H1 (cell line): ENCODE measurements at regions not wholly inside any gene's neighbourhood (a gene's known extent, or its start where the extent isn't known, plus 50 kb on each side); places are given as distances from the start of the nearest gene placed in this dataset.

Source experiments
- CTCF ChIA-PET: fragments of 300-600 bp; sonication (Branson Sonifier 250); formaldehyde crosslinking; loops from one replicate; lab custom pipeline; 2021; ENCODE audit not compliant: partially characterized antibody; lab: Charles Lee
- POLR2A ChIA-PET: fragments of 300-600 bp; sonication (Branson Sonifier 250); formaldehyde crosslinking; loops from one replicate; lab custom pipeline; 2021; ENCODE audit warnings: inconsistent platforms; ENCODE audit not compliant: partially characterized antibody; lab: Charles Lee
- DNase-seq, 2 experiments: peaks; one replicate each; pipeline versions ENCODE4 v3.0.0 to v3.0.0-alpha.2; 2010 to 2022; ENCODE audit warnings: low spot score in 2 of 2, low read depth in 1 of 2, mixed read lengths in 1 of 2
- FAIRE-seq: peaks from 2 replicates; lab custom pipeline; 2011; peaks lifted over from hg19 to GRCh38; lab: Jason Lieb, UNC
- H2AFZ ChIP-seq: 2 replicates; pipeline ENCODE4 v1.8.1; 2012; ENCODE audit warnings: low read length, inconsistent platforms
- H2AK5ac ChIP-seq: 2 replicates; pipeline ENCODE4 v1.6.1; 2013; ENCODE audit warnings: low read depth, low read length
- H2BK120ac ChIP-seq: replicated peaks from 2 replicates; pipeline ENCODE3; 2013; ENCODE audit warnings: low read depth, low read length, inconsistent platforms
- H2BK12ac ChIP-seq: 2 replicates; pipeline ENCODE4 v1.6.1; 2013; ENCODE audit warnings: low read depth, low read length
- H2BK15ac ChIP-seq: 2 replicates; pipeline ENCODE4 v1.6.1; 2013; ENCODE audit warnings: low read length
- H2BK20ac ChIP-seq: 2 replicates; pipeline ENCODE4 v1.6.1; 2013; ENCODE audit warnings: low read length
- H2BK5ac ChIP-seq: 2 replicates; pipeline ENCODE4 v1.6.1; 2013; ENCODE audit warnings: low read depth, low read length
- H3K14ac ChIP-seq: 2 replicates; pipeline ENCODE4 v1.6.1; 2013; ENCODE audit warnings: inconsistent platforms; ENCODE audit not compliant: insufficient read length
- H3K18ac ChIP-seq: 2 replicates; pipeline ENCODE4 v1.6.1; 2013; ENCODE audit warnings: low read length; ENCODE audit errors: extremely low read depth
- H3K23ac ChIP-seq: 2 replicates; pipeline ENCODE4 v1.6.1; 2013; ENCODE audit warnings: inconsistent platforms; ENCODE audit not compliant: insufficient read length
- H3K23me2 ChIP-seq: 2 replicates; pipeline ENCODE4 v1.6.1; 2013; ENCODE audit warnings: low read depth, low read length
- H3K27ac ChIP-seq: 2 replicates; pipeline ENCODE4 v1.6.1; 2011; ENCODE audit warnings: low read depth, low read length, inconsistent platforms
- H3K27me3 ChIP-seq, 4 experiments: replicated peaks in 1 of 4; 1 replicate in 1 of 4; 2 replicates in 3 of 4; pipeline versions ENCODE4 v1.6.1 to v1.8.1; 2011 to 2013; ENCODE audit warnings: low read length in 3 of 4, mild to moderate bottlenecking in 3 of 4, inconsistent platforms in 2 of 4, mixed read lengths in 2 of 4, moderate library complexity in 1 of 4; ENCODE audit not compliant: control insufficient read depth in 3 of 4, insufficient read depth in 3 of 4; ENCODE audit errors: extremely low read depth in 1 of 4
- H3K36me3 ChIP-seq, 4 experiments: 2 replicates each; pipeline versions ENCODE4 v1.6.1 to v1.8.1; 2011 to 2013; ENCODE audit warnings: mild to moderate bottlenecking in 4 of 4, low read length in 3 of 4, moderate library complexity in 2 of 4, control low read depth in 1 of 4, inconsistent platforms in 1 of 4; ENCODE audit not compliant: insufficient read depth in 4 of 4, control insufficient read depth in 2 of 4
- H3K4ac ChIP-seq: replicated peaks from 2 replicates; pipeline ENCODE3; 2013; ENCODE audit warnings: low read length, low read depth, mixed read lengths, inconsistent platforms; ENCODE audit not compliant: insufficient read length
- H3K4me1 ChIP-seq, 4 experiments: replicated peaks in 1 of 4; 1 replicate in 1 of 4; 2 replicates in 3 of 4; pipeline versions ENCODE4 v1.6.1 to v1.8.1; 2011 to 2013; ENCODE audit warnings: low read length in 3 of 4, inconsistent platforms in 2 of 4, mixed read lengths in 1 of 4; ENCODE audit not compliant: insufficient read depth in 4 of 4, control insufficient read depth in 3 of 4
- H3K4me2 ChIP-seq, 2 experiments: 2 replicates each; pipeline versions ENCODE4 v1.6.1 to v1.8.1; 2011 to 2013; ENCODE audit warnings: low read depth in 2 of 2, low read length in 2 of 2, control low read depth in 1 of 2, inconsistent platforms in 1 of 2, mild to moderate bottlenecking in 1 of 2; ENCODE audit not compliant: insufficient read depth in 1 of 2
- H3K4me3 ChIP-seq, 4 experiments: fragments of 200-600, 300-600 bp in 1 of 4; sonication (generic), shearing (Covaris generic), sonication (Bioruptor Twin) in 1 of 4; 2 replicates each; pipeline versions ENCODE4 v1.5.1 to v1.8.1; 2011 to 2016; ENCODE audit warnings: low read length in 4 of 4, low read depth in 3 of 4, control low read depth in 2 of 4, inconsistent platforms in 2 of 4, mild to moderate bottlenecking in 2 of 4, mixed read lengths in 1 of 4, moderate library complexity in 1 of 4; ENCODE audit not compliant: insufficient read depth in 2 of 4; ENCODE audit errors: extremely low read depth in 1 of 4
- H3K56ac ChIP-seq: replicated peaks from 2 replicates; pipeline ENCODE3; 2013; ENCODE audit warnings: low read depth, mild to moderate bottlenecking, mixed read lengths, low read length, inconsistent platforms; ENCODE audit not compliant: insufficient read length
- H3K79me1 ChIP-seq: 2 replicates; pipeline ENCODE4 v1.6.1; 2013; ENCODE audit warnings: low read depth, low read length, control low read depth
- H3K79me2 ChIP-seq, 2 experiments: 2 replicates each; pipeline versions ENCODE4 v1.6.1 to v1.8.1; 2012 to 2013; ENCODE audit warnings: low read length in 2 of 2, mild to moderate bottlenecking in 2 of 2, inconsistent platforms in 1 of 2; ENCODE audit not compliant: insufficient read depth in 2 of 2, control insufficient read depth in 1 of 2
- H3K9ac ChIP-seq, 4 experiments: replicated peaks in 1 of 4; 1 replicate in 1 of 4; 2 replicates in 3 of 4; pipeline versions ENCODE4 v1.6.1 to v1.8.1; 2011 to 2013; ENCODE audit warnings: low read depth in 3 of 4, low read length in 3 of 4, control low read depth in 2 of 4, mild to moderate bottlenecking in 2 of 4, moderate library complexity in 2 of 4, inconsistent platforms in 1 of 4; ENCODE audit errors: extremely low read depth in 1 of 4
- H3K9me3 ChIP-seq, 2 experiments: 2 replicates each; pipeline versions ENCODE4 v1.6.1 to v1.8.1; 2012 to 2013; ENCODE audit warnings: mild to moderate bottlenecking in 2 of 2, moderate library complexity in 2 of 2, control low read depth in 1 of 2, inconsistent platforms in 1 of 2, low read depth in 1 of 2, low read length in 1 of 2, mixed read lengths in 1 of 2; ENCODE audit not compliant: insufficient read depth in 2 of 2
- H4K20me1 ChIP-seq, 2 experiments: replicated peaks in 1 of 2; 2 replicates each; pipeline versions ENCODE3 to v1.8.1; 2011 to 2013; ENCODE audit warnings: inconsistent platforms in 2 of 2, low read length in 2 of 2, mild to moderate bottlenecking in 1 of 2; ENCODE audit not compliant: insufficient read depth in 2 of 2, control insufficient read depth in 1 of 2
- H4K5ac ChIP-seq: 2 replicates; pipeline ENCODE4 v1.6.1; 2013; ENCODE audit warnings: low read length, low read depth, mixed read lengths, inconsistent platforms; ENCODE audit not compliant: insufficient read length
- H4K8ac ChIP-seq: 2 replicates; pipeline ENCODE4 v1.8.0; 2013; ENCODE audit warnings: mild to moderate bottlenecking, moderate library complexity, low read length, inconsistent platforms; ENCODE audit not compliant: insufficient read depth; ENCODE audit errors: extremely low read depth
- H4K91ac ChIP-seq: replicated peaks from 2 replicates; pipeline ENCODE3; 2013; ENCODE audit warnings: low read length, mixed read lengths, inconsistent platforms; ENCODE audit not compliant: insufficient read length
- PHF8 ChIP-seq: fragments of 200-600 bp; sonication (generic); conservative IDR thresholded peaks from 2 replicates; pipeline ENCODE4 v1.7.1; 2012; ENCODE audit warnings: low read depth, mild to moderate bottlenecking, inconsistent platforms, low read length, moderate library complexity
- WGBS, 2 experiments: shearing (Covaris generic) in 1 of 2; methylation state at CpG; one replicate each; pipeline versions ENCODE4 v1.1.6 to v1.1.7; 2013 to 2015; ENCODE audit warnings: low lambda C conversion rate in 2 of 2, mixed read lengths in 2 of 2, inconsistent platforms in 1 of 2, low coverage in 1 of 2, missing lambda C conversion rate in 1 of 2; ENCODE audit not compliant: insufficient replicate concordance in 2 of 2, insufficient coverage in 1 of 2, insufficient read length in 1 of 2; ENCODE audit errors: extremely low coverage in 1 of 2, missing lambda C conversion rate in 1 of 2; 5-methylcytosine and 5-hydroxymethylcytosine counted together

DNA sequence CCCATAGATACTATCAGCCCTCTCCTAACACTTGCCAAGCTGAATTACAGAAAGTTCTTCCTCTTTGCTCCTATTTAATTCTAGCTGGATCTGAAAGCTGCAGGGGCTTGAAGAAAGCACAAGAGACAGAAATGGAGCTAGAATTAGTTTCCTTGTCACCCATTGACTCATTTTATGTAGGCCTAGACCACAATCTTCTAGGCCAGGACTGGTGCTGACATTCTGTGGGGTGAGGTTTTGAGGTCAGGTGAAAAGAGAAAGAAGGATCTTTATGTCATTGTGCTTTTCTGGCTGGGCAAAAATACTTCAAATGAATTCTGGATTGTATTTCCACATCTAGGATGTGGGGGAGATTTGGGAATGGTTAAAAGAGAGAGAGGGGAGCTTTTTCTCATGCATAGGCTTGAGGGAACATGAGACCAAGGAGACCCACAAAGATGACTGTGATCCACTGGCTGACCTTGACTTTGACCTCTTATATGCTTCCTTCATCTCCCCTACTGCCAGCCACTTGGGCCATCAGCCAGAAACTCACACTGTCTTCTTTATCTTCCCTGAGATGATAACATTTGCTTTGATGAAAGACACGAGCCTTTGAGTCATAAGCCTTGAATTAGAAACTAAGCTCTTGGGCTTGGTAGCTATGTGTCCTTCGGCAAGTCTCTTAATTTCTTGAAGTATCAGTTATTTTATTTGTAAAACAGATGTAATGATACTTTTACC, 274.9 kb upstream of the CADM1 start:
- Histone ChIP-seq H4K5ac (no peak overlapping the region), H3K27ac (no peak overlapping the region), H3K4me3 (no peak overlapping the region), H2BK5ac (no peak overlapping the region), H2AK5ac (no peak overlapping the region), H4K20me1 (no peaks in the 10 kb centered on the region), H3K4ac (no peak overlapping the region), H2BK20ac (no peak overlapping the region), H3K23ac (no peak overlapping the region), H3K9me3 (peaks cover 0 to 3% of the 10 kb centered on the region in 2 experiments; a peak in 1 of 4 replicates), H2BK120ac (no peak overlapping the region), H3K79me2 (no peaks in the 10 kb centered on the region), H2BK12ac (no peak overlapping the region), H3K9ac (no peak overlapping the region), H3K4me2 (no peak overlapping the region), H2AFZ (no peak overlapping the region), H3K18ac (no peak overlapping the region), H4K8ac (no peak overlapping the region), H3K27me3 (no peaks in the 10 kb centered on the region), H3K36me3 (no peaks in the 10 kb centered on the region), H3K4me1 (no peaks in the 10 kb centered on the region; a peak in 1 of 7 replicates), H3K56ac (no peak overlapping the region), H3K14ac (no peak overlapping the region), H3K79me1 (no peaks in the 10 kb centered on the region), H2BK15ac (no peak overlapping the region), H3K23me2 (no peaks in the 10 kb centered on the region; the same call in 1 of the 2 replicates), H4K91ac (no peak overlapping the region)
- DNase-seq, result no peak
- WGBS, 2 experiments, result 84% methylated on average over 2 of the region's 2 CpGs; no CpG with 5 or more reads in 1 of the 2 experiments
- ChIA-PET POLR2A (no interaction called here), CTCF (interaction anchor here (1.5 kb wide), 1 partner anchor 26 kb away, joined by 3 read pairs; no protein-coding TSS in a partner anchor)
- TF ChIP-seq PHF8, result no peak
- no peak for FAIRE-seq
